IMR-90 (cell line): ENCODE measurements at regions not wholly inside any gene's neighbourhood (a gene's known extent, or its start where the extent isn't known, plus 50 kb on each side); places are given as distances from the start of the nearest gene placed in this dataset.

ENCODE experiments used
- ATAC-seq: fragments of 200-7000 bp; cut with Tn5 transposase; 2 replicates; pipeline ENCODE4 v1.9.1; 2020; ENCODE audit warnings: low read depth, mild to moderate bottlenecking, moderate library complexity
- BruUV-seq: library from RNA; stranded (reverse); fragments of 400-500 nt; replicated peaks from 2 replicates; lab custom pipeline; 2021; lab: Mats Ljungman, UMichigan
- CTCF ChIA-PET: fragments of 300-600 bp; formaldehyde crosslinking; extraction: SDS; loops from one replicate; lab custom pipeline; 2021; ENCODE audit warnings: antibody characterized with exemption; lab: Yijun Ruan, JAX
- POLR2A ChIA-PET: fragments of 300-600 bp; sonication (Branson Sonifier 250); formaldehyde crosslinking; loops from one replicate; lab custom pipeline; 2022; ENCODE audit warnings: antibody characterized with exemption; ENCODE audit not compliant: unreplicated experiment; lab: Charles Lee
- DNase-seq: peaks from one replicate; pipeline ENCODE4 v3.0.0; 2013
- H2AFZ ChIP-seq: replicated peaks from 2 replicates; pipeline ENCODE3; 2013; ENCODE audit warnings: low read length, mild to moderate bottlenecking; ENCODE audit not compliant: poor library complexity
- H2AK5ac ChIP-seq: 2 replicates; pipeline ENCODE4 v1.6.1; 2013; ENCODE audit warnings: low read depth, low read length, inconsistent platforms
- H2AK9ac ChIP-seq: replicated peaks from 2 replicates; pipeline ENCODE3; 2013; ENCODE audit warnings: mild to moderate bottlenecking, low read depth, low read length, moderate library complexity; ENCODE audit not compliant: poor library complexity
- H2BK120ac ChIP-seq: 2 replicates; pipeline ENCODE4 v1.6.1; 2013; ENCODE audit warnings: low read depth, low read length, inconsistent platforms
- H2BK15ac ChIP-seq: 3 replicates; pipeline ENCODE4 v1.6.1; 2013; ENCODE audit warnings: low read depth, low read length, inconsistent platforms
- H2BK20ac ChIP-seq: 2 replicates; pipeline ENCODE4 v1.6.1; 2013; ENCODE audit warnings: low read depth, mild to moderate bottlenecking, inconsistent platforms, low read length, moderate library complexity
- H2BK5ac ChIP-seq: 2 replicates; pipeline ENCODE4 v1.6.1; 2013; ENCODE audit warnings: mild to moderate bottlenecking, low read depth, low read length, inconsistent platforms; ENCODE audit not compliant: poor library complexity, severe bottlenecking
- H3K14ac ChIP-seq: replicated peaks from 2 replicates; pipeline ENCODE4 v1.6.1; 2013; ENCODE audit warnings: low read depth, low read length, inconsistent platforms
- H3K18ac ChIP-seq: 2 replicates; pipeline ENCODE4 v1.6.1; 2013; ENCODE audit warnings: low read depth, low read length, control low read depth
- H3K23ac ChIP-seq: 2 replicates; pipeline ENCODE4 v1.6.1; 2013; ENCODE audit warnings: low read depth, low read length, inconsistent platforms
- H3K27ac ChIP-seq: 2 replicates; pipeline ENCODE4 v1.5.1; 2013; ENCODE audit warnings: mild to moderate bottlenecking, control low read depth, low read length; ENCODE audit not compliant: insufficient read depth
- H3K27me3 ChIP-seq: 2 replicates; pipeline ENCODE4 v1.6.1; 2013; ENCODE audit warnings: low read length; ENCODE audit not compliant: control insufficient read depth, insufficient read depth
- H3K36me3 ChIP-seq: 2 replicates; pipeline ENCODE4 v1.6.1; 2013; ENCODE audit warnings: low read length, mixed read lengths; ENCODE audit not compliant: control insufficient read depth, insufficient read depth
- H3K4ac ChIP-seq: 2 replicates; pipeline ENCODE4 v1.6.1; 2013; ENCODE audit warnings: low read depth, low read length, inconsistent platforms
- H3K4me1 ChIP-seq: 2 replicates; pipeline ENCODE4 v1.6.1; 2013; ENCODE audit warnings: low read length, mixed read lengths; ENCODE audit not compliant: control insufficient read depth, insufficient read depth
- H3K4me2 ChIP-seq: 2 replicates; pipeline ENCODE4 v1.6.1; 2013; ENCODE audit warnings: low read depth, mild to moderate bottlenecking, control low read depth, low read length, moderate library complexity
- H3K4me3 ChIP-seq: 2 replicates; pipeline ENCODE4 v1.5.1; 2013; ENCODE audit warnings: low read depth, mild to moderate bottlenecking, control low read depth, low read length, moderate library complexity; ENCODE audit not compliant: insufficient read depth
- H3K56ac ChIP-seq: 2 replicates; pipeline ENCODE4 v1.6.1; 2013; ENCODE audit warnings: low read length, inconsistent platforms; ENCODE audit not compliant: insufficient read depth; ENCODE audit errors: extremely low read depth
- H3K79me1 ChIP-seq, 2 experiments: 2 replicates each; pipeline ENCODE4 v1.6.1; 2013; ENCODE audit warnings: low read length in 2 of 2, inconsistent platforms in 1 of 2, low read depth in 1 of 2
- H3K9ac ChIP-seq: 2 replicates; pipeline ENCODE4 v1.6.1; 2013; ENCODE audit warnings: low read depth, low read length, control low read depth
- H3K9me1 ChIP-seq: 2 replicates; pipeline ENCODE4 v1.6.1; 2013; ENCODE audit warnings: low read length, inconsistent platforms; ENCODE audit not compliant: insufficient read depth
- H3K9me3 ChIP-seq: 2 replicates; pipeline ENCODE4 v1.6.1; 2013; ENCODE audit warnings: low read length; ENCODE audit not compliant: control insufficient read depth, insufficient read depth
- H4K20me1 ChIP-seq: 2 replicates; pipeline ENCODE4 v1.6.1; 2013; ENCODE audit warnings: low read length, inconsistent platforms; ENCODE audit not compliant: insufficient read depth
- H4K5ac ChIP-seq: 2 replicates; pipeline ENCODE4 v1.6.1; 2013; ENCODE audit warnings: mild to moderate bottlenecking, low read depth, low read length, control low read depth
- H4K8ac ChIP-seq, 2 experiments: 2 replicates each; pipeline ENCODE4 v1.6.1; 2013; ENCODE audit warnings: low read depth in 2 of 2, low read length in 2 of 2, control low read depth in 1 of 2, inconsistent platforms in 1 of 2
- H4K91ac ChIP-seq: 2 replicates; pipeline ENCODE4 v1.6.1; 2013; ENCODE audit warnings: low read depth, low read length, inconsistent platforms; ENCODE audit not compliant: insufficient read depth
- FOS ChIP-seq: fragments of 150-350 bp; IDR thresholded peaks from 2 replicates; pipeline ENCODE4 v1.6.1; 2016; ENCODE audit warnings: low read depth, low read length
- MAZ ChIP-seq: IDR thresholded peaks from 2 replicates; pipeline ENCODE4 v1.6.1; 2012; ENCODE audit warnings: low read depth, mild to moderate bottlenecking, low read length, improper control_type of control experiment, moderate library complexity, borderline replicate concordance
- POLR2A ChIP-seq: IDR thresholded peaks from 2 replicates; pipeline ENCODE4 v1.6.1; 2012; ENCODE audit warnings: mild to moderate bottlenecking, low read depth, low read length
- RFX5 ChIP-seq: IDR thresholded peaks from 2 replicates; pipeline ENCODE4 v1.8.0; 2012; ENCODE audit warnings: low read depth, mild to moderate bottlenecking, low read length, moderate library complexity
- SMC3 ChIP-seq: fragments of 150-350 bp; IDR thresholded peaks from 2 replicates; pipeline ENCODE4 v1.6.1; 2016; ENCODE audit warnings: low read depth, mild to moderate bottlenecking, antibody characterized with exemption, low read length, moderate library complexity
- WGBS, 2 experiments: methylation state at CpG; one replicate each; pipeline versions ENCODE4 v1.1.5 to v1.1.7; 2013; ENCODE audit warnings: missing lambda C conversion rate in 2 of 2; ENCODE audit not compliant: insufficient read length in 1 of 2; ENCODE audit errors: extremely low coverage in 2 of 2; 5-methylcytosine and 5-hydroxymethylcytosine counted together
- dilution Hi-C: fragments of 300-500 bp; cut with HindIII; formaldehyde crosslinking; loops from one replicate; pipeline ENCODE4 v1.14.3; 2018; ENCODE audit warnings: low sequenced_read_pairs; ENCODE audit not compliant: unreplicated experiment
- in situ Hi-C: fragments of 300-500 bp; cut with MboI; formaldehyde crosslinking; loops from 3 replicates; pipeline ENCODE4 v1.14.3; 2019; ENCODE audit warnings: low sequenced_read_pairs, inconsistent platforms, mixed read lengths
- intact Hi-C: fragments of 100-400 bp; cut with micrococcal nuclease; formaldehyde crosslinking; loops from 2 replicates; pipeline ENCODE4 v1.10.0; 2022

DNA sequence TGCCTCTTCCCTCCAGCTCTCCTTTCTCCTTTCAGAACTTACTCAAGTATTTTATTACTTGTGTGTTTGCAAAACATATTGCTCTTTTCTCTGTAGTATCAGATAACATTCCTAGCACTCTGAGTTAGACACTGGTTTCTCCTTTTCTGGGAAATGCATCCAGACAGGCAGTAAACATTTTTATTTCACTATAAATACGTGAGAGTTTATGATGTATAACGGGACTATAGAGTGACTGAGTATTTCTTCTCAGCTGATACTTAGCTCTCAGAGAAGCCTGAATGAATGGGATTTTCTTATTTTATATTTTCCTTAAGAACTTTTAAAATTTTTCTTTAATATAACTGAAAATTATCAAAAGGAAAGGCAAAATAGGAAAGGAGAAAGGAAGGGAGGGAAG, 211.2 kb upstream of the EDNRB start:
- ChIA-PET POLR2A (no interaction called here), CTCF (interaction anchor here (0.7 to 1.2 kb wide), 2 partner anchors 10 to 848 kb away, joined by 3 read pairs; no protein-coding TSS in a partner anchor)
- in situ Hi-C loops (loop anchor here (25.0 kb wide), 1 partner anchor 457 kb away; no protein-coding TSS in a partner anchor), dilution Hi-C loops (no loop called here), intact Hi-C loops (loop anchor here (10.0 kb wide), 3 partner anchors 455 to 1205 kb away; no protein-coding TSS in a partner anchor)
- Histone ChIP-seq H4K91ac (no peak overlapping the region), H3K23ac (no peak overlapping the region), H3K14ac (no peak overlapping the region), H3K27me3 (peaks cover 9% of the 10 kb centered on the region), H3K36me3 (no peaks in the 10 kb centered on the region), H2AFZ (no peak overlapping the region), H4K5ac (no peak overlapping the region), H3K9me3 (no peaks in the 10 kb centered on the region), H3K9me1 (no peaks in the 10 kb centered on the region), H4K8ac (no peak overlapping the region), H2BK15ac (no peak overlapping the region), H2BK20ac (no peak overlapping the region), H3K79me1 (no peaks in the 10 kb centered on the region), H2AK5ac (no peak overlapping the region), H2BK120ac (no peak overlapping the region), H3K4me3 (no peak overlapping the region), H2AK9ac (no peak overlapping the region), H2BK5ac (no peak overlapping the region), H3K56ac (no peak overlapping the region), H3K4me1 (no peaks in the 10 kb centered on the region), H3K4me2 (no peak overlapping the region), H4K20me1 (no peaks in the 10 kb centered on the region), H3K4ac (no peak overlapping the region), H3K18ac (no peak overlapping the region), H3K9ac (no peak overlapping the region), H3K27ac (no peak overlapping the region)
- no TSS peak for BruUV-seq
- no CpG with 5 or more reads among the region's 2 CpGs for WGBS, 2 experiments
- ATAC-seq (no peak), DNase-seq (no peak)
- TF ChIP-seq POLR2A (no peak), MAZ (no peak), SMC3 (no peak), FOS (no peak), RFX5 (no peak)
